T-cell (primary cell): ENCODE measurements at regions not wholly inside any gene's neighbourhood (a gene's known extent, or its start where the extent isn't known, plus 50 kb on each side); places are given as distances from the start of the nearest gene placed in this dataset.

Source experiments
- ATAC-seq, 4 experiments: fragments of 200-7000 bp in 3 of 4; fragments of 150-1000 bp in 1 of 4; cut with Tn5 transposase; replicated peaks in 1 of 4; 1 replicate in 3 of 4; 2 replicates in 1 of 4; pipeline ENCODE4 v1.10.0; 2021; ENCODE audit warnings: moderate library complexity in 3 of 4, mild to moderate bottlenecking in 2 of 4, moderate number of reproducible peaks in 1 of 4
- CTCF ChIA-PET, 2 donors: fragments of 300-600 bp; sonication (Branson Sonifier 250); formaldehyde crosslinking; loops; one replicate each; lab custom pipeline; 2022; ENCODE audit warnings: antibody characterized with exemption in 2 of 2; lab: Charles Lee
- POLR2A ChIA-PET, 2 donors: fragments of 300-600 bp; sonication (Branson Sonifier 250); formaldehyde crosslinking; loops; one replicate each; lab custom pipeline; 2022; ENCODE audit warnings: antibody characterized with exemption in 2 of 2; lab: Charles Lee
- DNase-seq, 35 experiments: peaks; one replicate each; pipeline versions ENCODE4 v3.0.0 to v3.0.0-alpha.2; 2013 to 2023
- H3K27ac ChIP-seq: one replicate; pipeline ENCODE4 v1.5.1; 2013; ENCODE audit warnings: low read length
- H3K27me3 ChIP-seq, 2 experiments: replicated peaks in 1 of 2; 1 replicate in 1 of 2; 2 replicates in 1 of 2; pipeline versions ENCODE4 v1.6.1 to v1.7.0; 2013; ENCODE audit warnings: low read length in 1 of 2, mixed read lengths in 1 of 2; ENCODE audit not compliant: control insufficient read depth in 2 of 2, insufficient read depth in 2 of 2; ENCODE audit errors: extremely low read depth in 1 of 2
- H3K36me3 ChIP-seq, 2 donors: 1 replicate in 1 of 2; 2 replicates in 1 of 2; pipeline versions ENCODE4 v1.6.1 to v1.7.0; 2013; ENCODE audit warnings: low read length in 1 of 2; ENCODE audit not compliant: control insufficient read depth in 2 of 2, insufficient read depth in 1 of 2; ENCODE audit errors: extremely low read depth in 1 of 2
- H3K4me1 ChIP-seq, 2 experiments: 1 replicate in 1 of 2; 2 replicates in 1 of 2; pipeline versions ENCODE4 v1.6.1 to v1.7.0; 2013; ENCODE audit warnings: low read length in 2 of 2, mixed read lengths in 1 of 2; ENCODE audit not compliant: insufficient read depth in 2 of 2, control insufficient read depth in 1 of 2; ENCODE audit errors: extremely low read depth in 1 of 2
- H3K4me3 ChIP-seq, 2 donors: 1 replicate in 1 of 2; 2 replicates in 1 of 2; pipeline versions ENCODE4 v1.5.1 to v1.7.0; 2013; ENCODE audit warnings: mild to moderate bottlenecking in 2 of 2, low read length in 1 of 2, moderate library complexity in 1 of 2; ENCODE audit not compliant: control insufficient read depth in 1 of 2; ENCODE audit errors: extremely low read depth in 1 of 2
- H3K9me3 ChIP-seq: 2 replicates; pipeline ENCODE4 v1.7.0; 2013
- H3K27ac Mint-ChIP-seq, 2 donors: one replicate each; pipeline ENCODE4 v1.8.0; 2020 to 2021; ENCODE audit warnings: mild to moderate bottlenecking in 2 of 2, mixed read lengths in 2 of 2
- H3K27me3 Mint-ChIP-seq, 2 donors: one replicate each; pipeline ENCODE4 v1.8.0; 2021 to 2022; ENCODE audit warnings: mixed read lengths in 2 of 2
- H3K36me3 Mint-ChIP-seq: one replicate; pipeline ENCODE4 v1.8.0; 2021; ENCODE audit warnings: mixed read lengths
- H3K4me1 Mint-ChIP-seq, 3 donors: one replicate each; pipeline ENCODE4 v1.8.0; 2020 to 2022; ENCODE audit warnings: mixed read lengths in 3 of 3, mild to moderate bottlenecking in 1 of 3
- H3K4me3 Mint-ChIP-seq, 3 donors: one replicate each; pipeline ENCODE4 v1.8.0; 2020 to 2022; ENCODE audit warnings: mild to moderate bottlenecking in 3 of 3, mixed read lengths in 3 of 3, moderate library complexity in 3 of 3
- H3K9me3 Mint-ChIP-seq, 3 donors: one replicate each; pipeline ENCODE4 v1.8.0; 2020 to 2022; ENCODE audit warnings: mixed read lengths in 3 of 3
- WGBS: methylation state at CpG from one replicate; pipeline ENCODE4 v1.1.5; 2013; ENCODE audit warnings: missing lambda C conversion rate; ENCODE audit not compliant: insufficient coverage; 5-methylcytosine and 5-hydroxymethylcytosine counted together

- Mint-ChIP-seq H3K4me1 (peaks cover 0 to 2% (median 0%) of the 10 kb centered on the region in 3 donors), H3K27me3 (no peaks in the 10 kb centered on the region), H3K27ac (no peak overlapping the region), H3K4me3 (no peak overlapping the region), H3K36me3 (no peaks in the 10 kb centered on the region), H3K9me3 (peaks cover 2 to 4% (median 3%) of the 10 kb centered on the region in 3 donors)
- ChIA-PET POLR2A (no interaction called here), CTCF (no interaction called here)
- H3K27ac ChIP-seq: no peak overlapping the region
- DNase-seq (no peak), ATAC-seq (no peak)
- no peaks in the 10 kb centered on the region for H3K4me1 ChIP-seq
- H3K36me3 ChIP-seq: no peaks in the 10 kb centered on the region
- H3K4me3 ChIP-seq: no peak overlapping the region
- no peaks in the 10 kb centered on the region for H3K9me3 ChIP-seq
- WGBS: no CpG with 5 or more reads among the region's 3 CpGs
- no peaks in the 10 kb centered on the region for H3K27me3 ChIP-seq
Measured at GRCh38 chr5:167816354-167816753, 475.1 kb upstream of the WWC1 start.

- H3K9me3 ChIP-seq: no peaks in the 10 kb centered on the region
- no peaks in the 10 kb centered on the region for H3K36me3 ChIP-seq
- ChIA-PET CTCF (interaction anchor here in 1 of 2 donors (0.6 kb wide), 1 partner anchor 766 kb away, joined by 3 read pairs; no protein-coding TSS in a partner anchor), POLR2A (no interaction called here)
- H3K27ac ChIP-seq: no peak overlapping the region
- Mint-ChIP-seq H3K27ac (no peak overlapping the region), H3K4me3 (no peak overlapping the region), H3K9me3 (peaks cover 3 to 4% (median 3%) of the 10 kb centered on the region in 3 donors), H3K4me1 (peaks cover 0 to 2% (median 0%) of the 10 kb centered on the region in 3 donors), H3K27me3 (no peaks in the 10 kb centered on the region), H3K36me3 (no peaks in the 10 kb centered on the region)
- no peaks in the 10 kb centered on the region for H3K4me1 ChIP-seq
- ATAC-seq (no peak), DNase-seq (no peak)
- no peak overlapping the region for H3K4me3 ChIP-seq
- 75% methylated on average over 2 of the region's 4 CpGs for WGBS
- H3K27me3 ChIP-seq: no peaks in the 10 kb centered on the region
Measured at GRCh38 chr5:167816864-167817263, 474.6 kb upstream of the WWC1 start.

GRCh38 chr5:167819406-167819805 lies 472.0 kb upstream of the WWC1 start:
- H3K36me3 Mint-ChIP-seq: no peaks in the 10 kb centered on the region
- no peaks in the 10 kb centered on the region for H3K27me3 Mint-ChIP-seq
- no peaks in the 10 kb centered on the region for H3K27me3 ChIP-seq
- no peak overlapping the region for H3K4me3 ChIP-seq
- H3K4me1 ChIP-seq: no peaks in the 10 kb centered on the region
- DNase-seq: no peak
- H3K9me3 ChIP-seq: no peaks in the 10 kb centered on the region
- ATAC-seq: no peak
- H3K27ac ChIP-seq: no peak overlapping the region
- POLR2A ChIA-PET: no interaction called here
- WGBS: 46% methylated on average over 2 of the region's 3 CpGs
- H3K27ac Mint-ChIP-seq: no peak overlapping the region
- CTCF ChIA-PET: no interaction called here
- H3K36me3 ChIP-seq: no peaks in the 10 kb centered on the region
- H3K4me3 Mint-ChIP-seq: no peak overlapping the region
- H3K4me1 Mint-ChIP-seq: peaks cover 0 to 2% (median 0%) of the 10 kb centered on the region in 3 donors
- H3K9me3 Mint-ChIP-seq: peaks cover 3 to 4% (median 4%) of the 10 kb centered on the region in 3 donors

- 89% methylated on average over 8 of the region's 12 CpGs for WGBS
- H3K4me1 ChIP-seq: no peaks in the 10 kb centered on the region
- H3K9me3 ChIP-seq: no peaks in the 10 kb centered on the region
- ChIA-PET CTCF (no interaction called here), POLR2A (no interaction called here)
- Mint-ChIP-seq H3K36me3 (no peaks in the 10 kb centered on the region), H3K27me3 (no peaks in the 10 kb centered on the region), H3K27ac (no peak overlapping the region), H3K4me1 (peaks cover 0 to 2% (median 0%) of the 10 kb centered on the region in 3 donors), H3K9me3 (peaks cover 2 to 4% (median 3%) of the 10 kb centered on the region in 3 donors), H3K4me3 (no peak overlapping the region)
- ATAC-seq (no peak), DNase-seq (no peak)
- no peak overlapping the region for H3K4me3 ChIP-seq
- H3K36me3 ChIP-seq: no peaks in the 10 kb centered on the region
- no peaks in the 10 kb centered on the region for H3K27me3 ChIP-seq
- no peak overlapping the region for H3K27ac ChIP-seq
Measured at GRCh38 chr5:167820101-167820990, 471.1 kb upstream of the WWC1 start.

- no peak overlapping the region for H3K4me3 ChIP-seq
- H3K36me3 Mint-ChIP-seq: no peaks in the 10 kb centered on the region
- DNase-seq: no peak
- H3K9me3 ChIP-seq: no peaks in the 10 kb centered on the region
- POLR2A ChIA-PET: no interaction called here
- CTCF ChIA-PET: no interaction called here
- H3K27ac Mint-ChIP-seq: no peak overlapping the region
- H3K27ac ChIP-seq: no peak overlapping the region
- no peak for ATAC-seq
- no peaks in the 10 kb centered on the region for H3K4me1 ChIP-seq
- no peaks in the 10 kb centered on the region for H3K36me3 ChIP-seq
- H3K4me1 Mint-ChIP-seq: peaks cover 0 to 2% (median 0%) of the 10 kb centered on the region in 3 donors
- no peaks in the 10 kb centered on the region for H3K27me3 Mint-ChIP-seq
- H3K4me3 Mint-ChIP-seq: no peak overlapping the region
- no peaks in the 10 kb centered on the region for H3K27me3 ChIP-seq
- H3K9me3 Mint-ChIP-seq: peaks cover 2 to 4% (median 3%) of the 10 kb centered on the region in 3 donors
- 100% methylated on average over 2 of the region's 2 CpGs for WGBS
Measured at GRCh38 chr5:167821151-167821550, 470.3 kb upstream of the WWC1 start.

GRCh38 chr5:167821669-167822068 lies 469.8 kb upstream of the WWC1 start:
- DNase-seq (no peak), ATAC-seq (no peak)
- peaks cover 2 to 4% (median 3%) of the 10 kb centered on the region in 3 donors for H3K9me3 Mint-ChIP-seq
- no peaks in the 10 kb centered on the region for H3K36me3 Mint-ChIP-seq
- no peaks in the 10 kb centered on the region for H3K27me3 Mint-ChIP-seq
- H3K27me3 ChIP-seq: no peaks in the 10 kb centered on the region
- H3K36me3 ChIP-seq: no peaks in the 10 kb centered on the region
- no peak overlapping the region for H3K27ac ChIP-seq
- CTCF ChIA-PET: no interaction called here
- POLR2A ChIA-PET: no interaction called here
- H3K4me3 Mint-ChIP-seq: no peak overlapping the region
- H3K4me1 ChIP-seq: no peaks in the 10 kb centered on the region
- no peak overlapping the region for H3K4me3 ChIP-seq
- no peak overlapping the region for H3K27ac Mint-ChIP-seq
- no peaks in the 10 kb centered on the region for H3K9me3 ChIP-seq
- no peaks in the 10 kb centered on the region for H3K4me1 Mint-ChIP-seq
- no CpG with 5 or more reads among the region's 4 CpGs for WGBS
